ENCODE measurements at regions not wholly inside any gene's neighbourhood (a gene's known extent, or its start where the extent isn't known, plus 50 kb on each side); places are given as distances from the start of the nearest gene placed in this dataset.

- in situ Hi-C loops (cut with HindIII; ENCODE audit: low sequenced_read_pairs), result no loop called here
- no peak for TF ChIP-seq CTCF (IDR thresholded peaks at IDR 0.05; ENCODE audit: low read depth, low read length)
- DNase-seq (ENCODE audit: low read depth, low spot score), result no peak
- H3K4me3 ChIP-seq (ENCODE audit: low read depth, low read length), result no peak overlapping the region
These were observed 86.4 kb downstream of the CCNA1 start for GRCh38 chr13:36518707-36519106.

DNA sequence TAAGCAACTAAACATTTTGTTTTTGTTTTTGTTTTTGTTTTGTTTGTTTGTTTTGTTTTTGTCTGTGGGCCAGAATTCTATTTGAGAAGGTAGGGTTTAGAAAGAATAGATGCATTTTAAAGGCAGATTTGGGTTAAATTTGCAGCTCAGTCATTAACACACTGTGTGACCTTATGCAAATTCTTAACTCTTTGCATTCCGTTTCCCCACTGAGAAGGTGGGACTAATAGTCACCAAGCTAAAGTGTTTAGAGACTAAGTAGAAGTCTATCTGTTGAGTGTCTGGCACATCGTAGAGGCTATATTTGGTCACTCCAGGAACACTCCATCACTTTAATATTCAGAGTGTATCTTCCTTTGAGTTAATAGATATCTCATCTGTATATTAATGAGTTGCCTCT lies 87.1 kb downstream of the CCNA1 start:
- H3K4me3 ChIP-seq (ENCODE audit: low read depth, low read length), result no peak overlapping the region
- no peak for TF ChIP-seq CTCF (IDR thresholded peaks at IDR 0.05; ENCODE audit: low read depth, low read length)
- DNase-seq (ENCODE audit: low read depth, low spot score), result no peak
- in situ Hi-C loops (cut with HindIII; ENCODE audit: low sequenced_read_pairs), result no loop called here

GRCh38 chr13:36520111-36520510 lies 87.8 kb downstream of the CCNA1 start:
- no peak for TF ChIP-seq CTCF (IDR thresholded peaks at IDR 0.05; ENCODE audit: low read depth, low read length)
- in situ Hi-C loops (cut with HindIII; ENCODE audit: low sequenced_read_pairs), result no loop called here
- peak; percentile 16 for DNase-seq (ENCODE audit: low read depth, low spot score)
- no peak overlapping the region for H3K4me3 ChIP-seq (ENCODE audit: low read depth, low read length)

GRCh38 chr13:36526897-36527296 lies 94.6 kb downstream of the CCNA1 start:
- TF ChIP-seq CTCF (IDR thresholded peaks at IDR 0.05; ENCODE audit: low read depth, low read length), result no peak
- in situ Hi-C loops (cut with HindIII; ENCODE audit: low sequenced_read_pairs), result no loop called here
- no peak for DNase-seq (ENCODE audit: low read depth, low spot score)
- H3K4me3 ChIP-seq (ENCODE audit: low read depth, low read length), result no peak overlapping the region

DNA sequence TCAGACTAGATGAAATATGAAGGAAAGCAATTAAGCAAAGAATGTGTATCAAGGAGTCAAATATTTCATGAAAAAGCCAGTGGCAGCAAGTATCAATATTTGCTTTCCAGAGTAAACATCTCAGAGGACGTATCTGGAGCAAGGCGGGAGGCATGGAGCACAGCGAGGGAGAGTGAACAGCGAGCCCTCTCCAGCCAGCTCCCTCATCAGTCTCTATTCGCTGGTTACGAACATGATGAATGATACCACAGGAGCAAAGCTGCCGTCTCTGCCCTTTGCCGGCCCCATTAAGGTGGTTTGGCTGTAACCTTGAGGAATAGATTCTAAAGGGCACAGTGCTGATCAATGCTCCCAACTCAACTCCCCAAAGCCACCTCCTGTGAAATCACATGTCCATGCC lies 95.8 kb downstream of the CCNA1 start:
- no peak for DNase-seq (ENCODE audit: low read depth, low spot score)
- no peak for TF ChIP-seq CTCF (IDR thresholded peaks at IDR 0.05; ENCODE audit: low read depth, low read length)
- H3K4me3 ChIP-seq (ENCODE audit: low read depth, low read length), result no peak overlapping the region
- in situ Hi-C loops (cut with HindIII; ENCODE audit: low sequenced_read_pairs), result no loop called here

GRCh38 chr13:36530050-36530789 lies 97.9 kb downstream of the CCNA1 start:
- H3K4me3 ChIP-seq (ENCODE audit: low read depth, low read length), result no peak overlapping the region
- TF ChIP-seq CTCF (IDR thresholded peaks at IDR 0.05; ENCODE audit: low read depth, low read length), result no peak
- in situ Hi-C loops (cut with HindIII; ENCODE audit: low sequenced_read_pairs), result no loop called here
- DNase-seq (ENCODE audit: low read depth, low spot score), result peak; percentile 85
